OCI-LY3 (cell line): ENCODE measurements at regions not wholly inside any gene's neighbourhood (a gene's known extent, or its start where the extent isn't known, plus 50 kb on each side); places are given as distances from the start of the nearest gene placed in this dataset.

Source experiments
- H2AFZ ChIP-seq: fragments of 200-600, 300-600 bp; shearing (Covaris generic); 2 replicates; pipeline ENCODE4 v1.6.0; 2014; ENCODE audit warnings: antibody characterized with exemption, low read depth, low read length
- H3K27ac ChIP-seq: fragments of 200-600, 300-600 bp; sonication (generic); 2 replicates; pipeline ENCODE4 v1.5.1; 2014; ENCODE audit warnings: mild to moderate bottlenecking, low read length, moderate library complexity, mixed read lengths
- H3K27me3 ChIP-seq: fragments of 200-600, 300-600 bp; sonication (generic); 2 replicates; pipeline ENCODE4 v1.6.1; 2014; ENCODE audit warnings: low read depth, low read length, mixed read lengths
- H3K36me3 ChIP-seq: fragments of 200-600, 300-600 bp; sonication (generic); replicated peaks from 2 replicates; pipeline ENCODE3; 2014; ENCODE audit warnings: low read depth, low read length, mixed read lengths
- H3K4me1 ChIP-seq: fragments of 300-600, 200-600 bp; sonication (generic); 2 replicates; pipeline ENCODE4 v1.6.1; 2014; ENCODE audit warnings: low read length, mixed read lengths
- H3K4me2 ChIP-seq: fragments of 200-600, 300-600 bp; sonication (generic); 2 replicates; pipeline ENCODE4 v1.6.1; 2014; ENCODE audit warnings: low read length, mixed read lengths
- H3K4me3 ChIP-seq: fragments of 300-600, 200-600 bp; sonication (generic); 2 replicates; pipeline ENCODE4 v1.5.1; 2014; ENCODE audit warnings: antibody characterized with exemption, mild to moderate bottlenecking, low read length, moderate library complexity
- H3K79me2 ChIP-seq: fragments of 300-600, 200-600 bp; shearing (Covaris generic); 2 replicates; pipeline ENCODE4 v1.6.1; 2014; ENCODE audit warnings: mild to moderate bottlenecking, low read length, mixed read lengths
- H3K9ac ChIP-seq: fragments of 300-600, 200-600 bp; shearing (Covaris generic); 2 replicates; pipeline ENCODE4 v1.6.0; 2014; ENCODE audit warnings: mild to moderate bottlenecking, low read length, moderate library complexity
- H3K9me3 ChIP-seq: fragments of 200-600, 300-600 bp; shearing (Covaris generic); 2 replicates; pipeline ENCODE4 v1.6.1; 2014; ENCODE audit warnings: low read length, mixed read lengths; ENCODE audit not compliant: insufficient read depth
- H4K20me1 ChIP-seq: fragments of 200-600, 300-600 bp; sonication (generic); 2 replicates; pipeline ENCODE4 v1.6.1; 2016; ENCODE audit warnings: low read length, mixed read lengths; ENCODE audit not compliant: insufficient read depth
- EZH2phosphoT487 ChIP-seq: fragments of 200-600 bp; shearing (Covaris generic); IDR thresholded peaks from 2 replicates; pipeline ENCODE4 v1.6.1; 2018; ENCODE audit warnings: antibody characterized with exemption, mixed run types, low read depth
- TF ChIP-seq, protein P1 (sequence below): fragments of 200-600, 300-600 bp; sonication (generic); IDR thresholded peaks from 2 replicates; pipeline ENCODE4 v1.5.1; 2014; ENCODE audit warnings: antibody characterized with exemption, low read length, low read depth

DNA sequence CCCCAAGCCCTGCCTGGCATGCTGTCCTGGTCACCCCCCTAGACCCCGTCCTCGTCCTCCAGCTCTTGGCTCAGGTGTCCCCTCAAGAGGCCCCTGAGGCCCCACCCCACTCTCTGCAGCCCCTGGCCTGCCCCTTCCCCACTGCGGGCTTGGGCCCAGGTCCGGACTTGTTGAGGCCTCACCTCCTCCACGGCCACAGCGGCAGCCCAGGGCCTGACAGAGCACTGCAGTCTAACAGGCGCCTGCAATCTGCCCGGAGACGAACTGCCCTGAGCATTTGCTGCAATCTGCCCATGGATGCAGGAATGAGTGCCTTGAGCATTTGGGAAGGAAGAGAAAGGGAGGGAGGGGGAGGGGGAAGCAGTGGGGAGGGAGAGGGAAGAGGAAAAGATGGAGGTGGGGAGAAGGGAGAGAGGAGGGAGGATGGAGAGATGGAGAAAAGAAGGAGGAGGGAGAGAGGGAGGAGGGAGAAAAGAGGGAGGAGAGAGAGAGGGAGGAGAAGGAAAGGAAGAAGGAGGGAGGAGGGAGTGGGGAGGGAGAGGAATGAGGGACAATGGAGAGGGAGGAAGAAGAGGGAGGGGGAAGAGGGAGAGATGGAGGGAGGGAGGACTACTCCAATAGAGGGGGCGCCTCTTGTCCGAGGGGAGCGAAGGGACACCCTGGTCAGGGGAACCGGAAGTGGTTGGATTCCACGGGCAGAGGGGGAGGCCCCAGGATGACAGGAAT is 73.9 kb downstream of the PDGFA start:
- H3K27ac ChIP-seq, result no peak overlapping the region

GRCh38 chr7:446289-446935 is 73.2 kb downstream of the PDGFA start:
- no peak overlapping the region for H2AFZ ChIP-seq

More for the DNA sequence above, 73.9 kb downstream of the PDGFA start:
- Histone ChIP-seq H2AFZ (no peak overlapping the region), H4K20me1 (no peaks in the 10 kb centered on the region), H3K36me3 (no peaks in the 10 kb centered on the region), H3K4me3 (no peak overlapping the region), H3K79me2 (no peaks in the 10 kb centered on the region), H3K4me2 (no peak overlapping the region), H3K4me1 (no peaks in the 10 kb centered on the region), H3K9ac (no peak overlapping the region), H3K9me3 (no peaks in the 10 kb centered on the region), H3K27me3 (no peaks in the 10 kb centered on the region)
- TF ChIP-seq, protein P1, sequence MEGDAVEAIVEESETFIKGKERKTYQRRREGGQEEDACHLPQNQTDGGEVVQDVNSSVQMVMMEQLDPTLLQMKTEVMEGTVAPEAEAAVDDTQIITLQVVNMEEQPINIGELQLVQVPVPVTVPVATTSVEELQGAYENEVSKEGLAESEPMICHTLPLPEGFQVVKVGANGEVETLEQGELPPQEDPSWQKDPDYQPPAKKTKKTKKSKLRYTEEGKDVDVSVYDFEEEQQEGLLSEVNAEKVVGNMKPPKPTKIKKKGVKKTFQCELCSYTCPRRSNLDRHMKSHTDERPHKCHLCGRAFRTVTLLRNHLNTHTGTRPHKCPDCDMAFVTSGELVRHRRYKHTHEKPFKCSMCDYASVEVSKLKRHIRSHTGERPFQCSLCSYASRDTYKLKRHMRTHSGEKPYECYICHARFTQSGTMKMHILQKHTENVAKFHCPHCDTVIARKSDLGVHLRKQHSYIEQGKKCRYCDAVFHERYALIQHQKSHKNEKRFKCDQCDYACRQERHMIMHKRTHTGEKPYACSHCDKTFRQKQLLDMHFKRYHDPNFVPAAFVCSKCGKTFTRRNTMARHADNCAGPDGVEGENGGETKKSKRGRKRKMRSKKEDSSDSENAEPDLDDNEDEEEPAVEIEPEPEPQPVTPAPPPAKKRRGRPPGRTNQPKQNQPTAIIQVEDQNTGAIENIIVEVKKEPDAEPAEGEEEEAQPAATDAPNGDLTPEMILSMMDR, result no peak
- no peak for TF ChIP-seq EZH2phosphoT487

More at GRCh38 chr7:446289-446935, 73.2 kb downstream of the PDGFA start:
- H3K27ac ChIP-seq, result no peak overlapping the region
- no peaks in the 10 kb centered on the region for H3K9me3 ChIP-seq
- TF ChIP-seq, protein P1, result no peak
- TF ChIP-seq EZH2phosphoT487, result no peak
- no peaks in the 10 kb centered on the region for H3K79me2 ChIP-seq
- H3K4me1 ChIP-seq, result 0 out of 2 replicates have a peak, but pooled peaks cover 3% of the 10 kb centered on the region
- H3K9ac ChIP-seq, result no peak overlapping the region
- no peak overlapping the region for H3K4me2 ChIP-seq
- H3K4me3 ChIP-seq, result no peak overlapping the region
- H3K36me3 ChIP-seq, result no peaks in the 10 kb centered on the region
- no peaks in the 10 kb centered on the region for H4K20me1 ChIP-seq
- no peaks in the 10 kb centered on the region for H3K27me3 ChIP-seq
